Fibroblast of peridontal ligament (primary cell): ENCODE measurements at regions not wholly inside any gene's neighbourhood (a gene's known extent, or its start where the extent isn't known, plus 50 kb on each side); places are given as distances from the start of the nearest gene placed in this dataset.
"Not testable (repeated sequence)": the region's sequence is repeated elsewhere in the genome, so short reads cannot be mapped to it uniquely, and the experiment has no call there.

Experiments
- DNase-seq: peaks from one replicate; pipeline ENCODE4 v3.0.0-alpha.2; 2010; ENCODE audit errors: extremely low read depth

GRCh38 chr17:22305356-22306071, 613.2 kb downstream of the KCNJ18 start:
- DNase-seq = no peak

- DNase-seq = not testable (repeated sequence)
Measured at GRCh38 chr17:22310292-22310691, 618.0 kb downstream of the KCNJ18 start.

- no peak for DNase-seq
Measured at GRCh38 chr17:22310717-22311686, 618.7 kb downstream of the KCNJ18 start.

- DNase-seq = not testable (repeated sequence)
Measured at GRCh38 chr17:22321001-22321400, 628.7 kb downstream of the KCNJ18 start.

- not testable (repeated sequence) for DNase-seq
Measured at GRCh38 chr17:22322893-22323550, 630.7 kb downstream of the KCNJ18 start.

GRCh38 chr17:22337467-22337866, 645.1 kb downstream of the KCNJ18 start:
- no peak for DNase-seq

- not testable (repeated sequence) for DNase-seq
Measured at GRCh38 chr17:22356603-22357002, 664.3 kb downstream of the KCNJ18 start.

GRCh38 chr17:22370988-22371387, 678.7 kb downstream of the KCNJ18 start:
- DNase-seq = not testable (repeated sequence)

- no peak for DNase-seq
Measured at GRCh38 chr17:22373911-22374310, 681.6 kb downstream of the KCNJ18 start.

- DNase-seq = no peak
Measured at GRCh38 chr17:22374741-22375140, 682.4 kb downstream of the KCNJ18 start.

GRCh38 chr17:22376747-22377146, 684.4 kb downstream of the KCNJ18 start:
- not testable (repeated sequence) for DNase-seq

- DNase-seq = not testable (repeated sequence)
Measured at GRCh38 chr17:22378748-22379147, 686.4 kb downstream of the KCNJ18 start.

- not testable (repeated sequence) for DNase-seq
Measured at GRCh38 chr17:22381589-22381988, 689.3 kb downstream of the KCNJ18 start.

GRCh38 chr17:22383772-22384460, 691.6 kb downstream of the KCNJ18 start:
- DNase-seq = not testable (repeated sequence)

GRCh38 chr17:22384461-22384800, 692.1 kb downstream of the KCNJ18 start:
- not testable (repeated sequence) for DNase-seq

GRCh38 chr17:22398446-22398845, 706.1 kb downstream of the KCNJ18 start:
- not testable (repeated sequence) for DNase-seq

GRCh38 chr17:22399037-22399436, 706.7 kb downstream of the KCNJ18 start:
- DNase-seq = not testable (repeated sequence)

GRCh38 chr17:22405080-22405479, 712.8 kb downstream of the KCNJ18 start:
- not testable (repeated sequence) for DNase-seq

GRCh38 chr17:22409160-22409751, 716.9 kb downstream of the KCNJ18 start:
- no peak for DNase-seq

- no peak for DNase-seq
Measured at GRCh38 chr17:22410136-22410535, 717.8 kb downstream of the KCNJ18 start.

GRCh38 chr17:22411185-22411784, 719.0 kb downstream of the KCNJ18 start:
- DNase-seq = no peak
